ENCODE measurements at regions not wholly inside any gene's neighbourhood (a gene's known extent, or its start where the extent isn't known, plus 50 kb on each side); places are given as distances from the start of the nearest gene placed in this dataset.

DNA sequence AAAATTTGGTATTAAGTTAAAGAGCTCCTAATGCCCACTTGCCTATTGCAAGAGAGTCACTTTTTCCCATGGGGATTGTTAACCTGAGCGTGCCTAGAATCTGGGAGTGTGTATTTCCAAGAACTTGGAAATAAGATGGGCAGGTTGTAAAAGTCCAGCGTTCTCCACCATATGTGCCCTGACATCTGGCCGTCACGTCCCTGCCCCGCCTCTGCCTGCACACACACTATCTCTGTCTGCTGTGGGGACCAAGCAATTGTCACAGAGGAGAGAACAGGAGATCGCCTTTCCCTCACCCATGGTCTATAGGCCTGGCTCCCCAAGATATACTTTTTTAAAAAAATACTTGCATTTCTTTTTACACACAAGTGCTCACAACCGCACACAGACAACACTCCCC is 396.5 kb upstream of the PFKP start:
- H3K9me3 Mint-ChIP-seq: peaks cover 0 to 8% (median 4%) of the 10 kb centered on the region in 11 donors
- Histone ChIP-seq H3K4me3 (ENCODE audit: low read length) (no peak overlapping the region), H3K27me3 (ENCODE audit: control insufficient read depth in 2 of 2, insufficient read depth in 2 of 2, low read length in 2 of 2) (no peaks in the 10 kb centered on the region), H3K36me3 (ENCODE audit: control insufficient read depth in 2 of 3, insufficient read depth in 3 of 3, low read length in 3 of 3) (no peaks in the 10 kb centered on the region), H3K27ac (ENCODE audit: low read depth, low read length) (no peak overlapping the region), H3K9me3 (ENCODE audit: control insufficient read depth in 2 of 3, low read length in 3 of 3) (no peaks in the 10 kb centered on the region), H3K4me1 (ENCODE audit: control insufficient read depth in 2 of 2, insufficient read depth in 2 of 2, low read length in 2 of 2) (no peaks in the 10 kb centered on the region)
- H3K36me3 Mint-ChIP-seq: no peaks in the 10 kb centered on the region
- ATAC-seq: no peak
- POLR2A ChIA-PET: no interaction called here
- peaks cover 0 to 17% (median 13%) of the 10 kb centered on the region in 5 donors for H3K27me3 Mint-ChIP-seq
- CTCF ChIA-PET: no interaction called here
- intact Hi-C loops (cut with micrococcal nuclease): no loop called here
- no peak overlapping the region for H3K4me3 Mint-ChIP-seq
- no peaks in the 10 kb centered on the region for H3K4me1 Mint-ChIP-seq
- no peak for DNase-seq
- no peak overlapping the region for H3K27ac Mint-ChIP-seq

DNA sequence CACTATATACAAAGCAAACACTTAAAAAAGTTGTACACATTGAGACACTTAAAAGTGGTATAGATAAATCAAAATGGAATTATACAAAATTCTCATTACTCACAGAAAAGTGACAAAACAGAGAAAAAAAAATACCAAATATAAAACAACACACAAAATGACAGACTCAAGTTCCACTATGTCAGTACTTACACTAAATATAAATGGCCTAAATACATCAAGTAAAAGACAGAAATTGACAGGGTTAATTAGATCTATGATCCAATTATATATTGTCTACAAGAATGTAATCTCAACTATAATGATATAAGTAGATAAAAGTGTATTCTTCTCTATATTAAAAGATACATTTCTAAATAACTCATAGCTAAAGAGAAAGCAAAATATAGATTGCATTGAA is 401.6 kb upstream of the PFKP start:
- no peaks in the 10 kb centered on the region for H3K36me3 Mint-ChIP-seq

DNA sequence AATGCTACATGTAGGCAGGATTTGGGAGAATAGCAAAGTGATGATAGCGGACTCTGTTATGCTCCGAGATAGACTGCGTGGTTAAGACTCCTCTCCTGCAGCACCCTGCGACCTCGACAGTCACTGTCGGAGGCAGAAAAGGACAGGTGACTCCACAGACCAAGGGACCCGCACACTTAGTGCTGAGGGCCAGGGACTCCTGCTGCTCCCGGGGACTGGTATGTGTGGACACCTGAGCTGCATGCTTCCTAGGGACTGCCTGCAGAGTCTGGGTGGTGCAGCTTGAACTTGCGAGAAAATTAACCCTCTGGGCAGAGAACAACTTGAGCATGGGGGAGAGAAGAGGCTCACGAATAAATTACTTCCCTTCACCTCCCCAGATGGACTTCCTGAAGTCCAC is 407.1 kb upstream of the PFKP start:
- ChIA-PET CTCF (no interaction called here), POLR2A (no interaction called here)
- H3K4me3 Mint-ChIP-seq: no peak overlapping the region
- ATAC-seq (no peak), DNase-seq (no peak)
- Histone ChIP-seq H3K4me3 (ENCODE audit: low read length) (no peak overlapping the region), H3K27ac (ENCODE audit: low read depth, low read length) (no peak overlapping the region), H3K4me1 (ENCODE audit: control insufficient read depth in 2 of 2, insufficient read depth in 2 of 2, low read length in 2 of 2) (no peaks in the 10 kb centered on the region), H3K27me3 (ENCODE audit: control insufficient read depth in 2 of 2, insufficient read depth in 2 of 2, low read length in 2 of 2) (no peaks in the 10 kb centered on the region), H3K9me3 (ENCODE audit: control insufficient read depth in 2 of 3, low read length in 3 of 3) (no peaks in the 10 kb centered on the region), H3K36me3 (ENCODE audit: control insufficient read depth in 2 of 3, insufficient read depth in 3 of 3, low read length in 3 of 3) (no peaks in the 10 kb centered on the region)
- peaks cover 0 to 2% (median 0%) of the 10 kb centered on the region in 7 donors for H3K4me1 Mint-ChIP-seq
- H3K9me3 Mint-ChIP-seq: peaks cover 0 to 15% (median 5%) of the 10 kb centered on the region in 11 donors
- H3K27ac Mint-ChIP-seq: no peak overlapping the region
- no peaks in the 10 kb centered on the region for H3K36me3 Mint-ChIP-seq
- intact Hi-C loops (cut with micrococcal nuclease): no loop called here
- H3K27me3 Mint-ChIP-seq: peaks cover 2 to 38% (median 17%) of the 10 kb centered on the region in 5 donors

More for the DNA sequence above, 401.6 kb upstream of the PFKP start:
- Mint-ChIP-seq H3K9me3 (peaks cover 0 to 24% (median 8%) of the 10 kb centered on the region in 11 donors), H3K4me1 (no peaks in the 10 kb centered on the region), H3K27me3 (peaks cover 0 to 46% (median 17%) of the 10 kb centered on the region in 5 donors), H3K4me3 (no peak overlapping the region), H3K27ac (no peak overlapping the region)
- Histone ChIP-seq H3K27ac (ENCODE audit: low read depth, low read length) (no peak overlapping the region), H3K36me3 (ENCODE audit: control insufficient read depth in 2 of 3, insufficient read depth in 3 of 3, low read length in 3 of 3) (no peaks in the 10 kb centered on the region), H3K4me3 (ENCODE audit: low read length) (no peak overlapping the region), H3K4me1 (ENCODE audit: control insufficient read depth in 2 of 2, insufficient read depth in 2 of 2, low read length in 2 of 2) (no peaks in the 10 kb centered on the region), H3K27me3 (ENCODE audit: control insufficient read depth in 2 of 2, insufficient read depth in 2 of 2, low read length in 2 of 2) (no peaks in the 10 kb centered on the region), H3K9me3 (ENCODE audit: control insufficient read depth in 2 of 3, low read length in 3 of 3) (no peaks in the 10 kb centered on the region)
- DNase-seq: no peak
- intact Hi-C loops (cut with micrococcal nuclease): no loop called here
- ChIA-PET POLR2A (no interaction called here), CTCF (no interaction called here)
- no peak for ATAC-seq

DNA sequence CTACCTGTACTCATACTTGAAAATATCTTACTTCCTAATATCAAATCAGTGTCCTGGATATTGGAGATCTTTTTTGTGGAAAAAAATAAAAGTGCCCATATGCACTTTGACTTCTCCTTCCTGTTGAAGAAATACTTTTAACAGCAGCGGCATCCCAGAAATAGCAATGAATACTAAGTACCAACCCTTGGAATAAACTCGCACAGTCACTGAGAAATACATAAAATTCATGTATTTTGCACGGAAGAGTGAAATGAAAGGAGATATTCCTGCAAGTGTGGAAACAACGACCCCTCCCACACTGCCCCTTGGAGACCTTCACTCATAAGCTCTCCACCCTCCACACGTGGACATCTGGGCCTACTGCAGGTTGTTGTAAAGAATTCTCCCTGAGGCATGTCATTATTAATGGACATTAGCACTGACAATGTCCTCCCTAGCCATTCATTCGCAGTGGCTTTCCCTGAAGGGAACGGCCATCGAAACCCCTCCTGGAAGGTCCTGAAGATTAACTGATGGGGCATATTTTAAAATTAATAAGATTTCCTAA is 407.6 kb upstream of the PFKP start:
- no peak overlapping the region for H3K27ac ChIP-seq (ENCODE audit: low read depth, low read length)
- H3K4me3 ChIP-seq (ENCODE audit: low read length): no peak overlapping the region
- no peaks in the 10 kb centered on the region for H3K36me3 ChIP-seq (ENCODE audit: control insufficient read depth in 2 of 3, insufficient read depth in 3 of 3, low read length in 3 of 3)
- ATAC-seq: no peak
- DNase-seq: no peak
- ChIA-PET CTCF (no interaction called here), POLR2A (no interaction called here)
- H3K9me3 Mint-ChIP-seq: peaks cover 0 to 10% (median 4%) of the 10 kb centered on the region in 11 donors
- intact Hi-C loops (cut with micrococcal nuclease): no loop called here
- H3K4me1 Mint-ChIP-seq: peaks cover 0 to 2% (median 0%) of the 10 kb centered on the region in 7 donors
- H3K27me3 ChIP-seq (ENCODE audit: control insufficient read depth in 2 of 2, insufficient read depth in 2 of 2, low read length in 2 of 2): no peaks in the 10 kb centered on the region
- peaks cover 2 to 33% (median 17%) of the 10 kb centered on the region in 5 donors for H3K27me3 Mint-ChIP-seq
- H3K9me3 ChIP-seq (ENCODE audit: control insufficient read depth in 2 of 3, low read length in 3 of 3): no peaks in the 10 kb centered on the region
- no peaks in the 10 kb centered on the region for H3K36me3 Mint-ChIP-seq
- H3K27ac Mint-ChIP-seq: no peak overlapping the region
- H3K4me3 Mint-ChIP-seq: no peak overlapping the region
- no peaks in the 10 kb centered on the region for H3K4me1 ChIP-seq (ENCODE audit: control insufficient read depth in 2 of 2, insufficient read depth in 2 of 2, low read length in 2 of 2)

DNA sequence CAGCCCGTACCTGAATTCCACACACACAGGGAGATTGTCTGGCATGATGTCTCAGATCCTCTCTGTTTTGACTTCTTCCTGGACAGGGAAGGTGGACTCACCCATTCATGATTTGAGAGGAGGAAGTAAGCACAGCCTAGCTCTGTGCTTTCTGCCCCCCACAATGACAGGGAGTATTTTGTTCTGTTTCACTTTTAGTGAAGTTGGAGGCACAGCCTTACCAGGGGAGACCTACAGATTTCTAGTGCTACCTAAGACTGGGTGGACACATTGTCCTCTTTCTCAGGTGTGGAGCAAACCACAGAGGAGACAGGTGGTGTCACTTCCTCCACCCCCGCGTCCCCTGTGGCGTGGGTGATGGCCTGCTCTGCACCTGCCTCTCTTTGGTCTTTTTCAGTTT is 408.6 kb upstream of the PFKP start:
- peaks cover 0 to 2% (median 0%) of the 10 kb centered on the region in 7 donors for H3K4me1 Mint-ChIP-seq
- Histone ChIP-seq H3K4me3 (ENCODE audit: low read length) (no peak overlapping the region), H3K4me1 (ENCODE audit: control insufficient read depth in 2 of 2, insufficient read depth in 2 of 2, low read length in 2 of 2) (no peaks in the 10 kb centered on the region), H3K9me3 (ENCODE audit: control insufficient read depth in 2 of 3, low read length in 3 of 3) (no peaks in the 10 kb centered on the region), H3K27me3 (ENCODE audit: control insufficient read depth in 2 of 2, insufficient read depth in 2 of 2, low read length in 2 of 2) (no peaks in the 10 kb centered on the region), H3K27ac (ENCODE audit: low read depth, low read length) (no peak overlapping the region), H3K36me3 (ENCODE audit: control insufficient read depth in 2 of 3, insufficient read depth in 3 of 3, low read length in 3 of 3) (no peaks in the 10 kb centered on the region)
- no peaks in the 10 kb centered on the region for H3K36me3 Mint-ChIP-seq
- CTCF ChIA-PET: no interaction called here
- H3K9me3 Mint-ChIP-seq: peaks cover 0 to 7% (median 0%) of the 10 kb centered on the region in 11 donors
- POLR2A ChIA-PET: no interaction called here
- intact Hi-C loops (cut with micrococcal nuclease): no loop called here
- ATAC-seq: no peak
- H3K4me3 Mint-ChIP-seq: no peak overlapping the region
- H3K27me3 Mint-ChIP-seq: peaks cover 2 to 33% (median 17%) of the 10 kb centered on the region in 5 donors
- DNase-seq: no peak
- no peak overlapping the region for H3K27ac Mint-ChIP-seq

DNA sequence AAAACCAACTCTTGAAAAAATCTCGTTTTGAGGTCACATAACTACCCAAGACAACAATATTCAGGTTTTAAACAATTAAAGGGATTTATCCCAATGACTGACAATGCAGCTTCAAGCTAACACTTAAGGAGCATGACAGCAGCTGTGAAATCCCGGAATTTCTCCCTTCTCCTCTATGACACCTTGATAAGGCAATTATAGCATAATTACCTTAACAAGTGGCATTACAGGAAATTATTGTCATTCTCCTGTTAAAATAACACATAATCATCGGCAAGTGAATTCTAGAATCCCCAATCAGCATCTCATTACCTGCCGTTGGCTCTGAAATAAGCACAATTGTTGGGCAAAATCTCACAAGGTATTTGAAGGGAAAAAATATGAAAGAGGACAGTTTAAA is 417.0 kb upstream of the PFKP start:
- Histone ChIP-seq H3K4me1 (ENCODE audit: control insufficient read depth in 2 of 2, insufficient read depth in 2 of 2, low read length in 2 of 2) (no peaks in the 10 kb centered on the region), H3K27me3 (ENCODE audit: control insufficient read depth in 2 of 2, insufficient read depth in 2 of 2, low read length in 2 of 2) (no peaks in the 10 kb centered on the region), H3K27ac (ENCODE audit: low read depth, low read length) (no peak overlapping the region), H3K36me3 (ENCODE audit: control insufficient read depth in 2 of 3, insufficient read depth in 3 of 3, low read length in 3 of 3) (no peaks in the 10 kb centered on the region), H3K9me3 (ENCODE audit: control insufficient read depth in 2 of 3, low read length in 3 of 3) (no peaks in the 10 kb centered on the region), H3K4me3 (ENCODE audit: low read length) (no peak overlapping the region)
- Mint-ChIP-seq H3K4me3 (no peak overlapping the region), H3K36me3 (peaks cover 0 to 3% (median 0%) of the 10 kb centered on the region in 5 donors), H3K4me1 (no peaks in the 10 kb centered on the region), H3K9me3 (peaks cover 0 to 5% (median 1%) of the 10 kb centered on the region in 11 donors), H3K27me3 (peaks cover 0 to 6% (median 0%) of the 10 kb centered on the region in 5 donors), H3K27ac (no peak overlapping the region)
- no peak for ATAC-seq
- ChIA-PET CTCF (no interaction called here), POLR2A (no interaction called here)
- intact Hi-C loops (cut with micrococcal nuclease): no loop called here
- DNase-seq: no peak

GRCh38 chr10:2641028-2641427 is 426.3 kb upstream of the PFKP start:
- H3K36me3 ChIP-seq (ENCODE audit: control insufficient read depth in 2 of 3, insufficient read depth in 3 of 3, low read length in 3 of 3): no peaks in the 10 kb centered on the region
- DNase-seq: no peak
- intact Hi-C loops (cut with micrococcal nuclease): no loop called here

More at GRCh38 chr10:2641028-2641427, 426.3 kb upstream of the PFKP start:
- Histone ChIP-seq H3K4me1 (ENCODE audit: control insufficient read depth in 2 of 2, insufficient read depth in 2 of 2, low read length in 2 of 2) (no peaks in the 10 kb centered on the region), H3K27ac (ENCODE audit: low read depth, low read length) (no peak overlapping the region), H3K27me3 (ENCODE audit: control insufficient read depth in 2 of 2, insufficient read depth in 2 of 2, low read length in 2 of 2) (no peaks in the 10 kb centered on the region), H3K9me3 (ENCODE audit: control insufficient read depth in 2 of 3, low read length in 3 of 3) (no peaks in the 10 kb centered on the region), H3K4me3 (ENCODE audit: low read length) (no peak overlapping the region)
- CTCF ChIA-PET: no interaction called here
- Mint-ChIP-seq H3K9me3 (peaks cover 0 to 12% (median 2%) of the 10 kb centered on the region in 11 donors), H3K27me3 (peaks cover 0 to 26% (median 9%) of the 10 kb centered on the region in 5 donors), H3K4me3 (no peak overlapping the region), H3K27ac (no peak overlapping the region), H3K36me3 (no peaks in the 10 kb centered on the region), H3K4me1 (no peaks in the 10 kb centered on the region)
- POLR2A ChIA-PET: no interaction called here
- no peak for ATAC-seq

All from naive thymus-derived CD4-positive, alpha-beta T cell (primary cell).